HEK293 (cell line): ENCODE measurements at regions not wholly inside any gene's neighbourhood (a gene's known extent, or its start where the extent isn't known, plus 50 kb on each side); places are given as distances from the start of the nearest gene placed in this dataset.

Experiments
- CTCF ChIA-PET: fragments of 350-600 bp; formaldehyde crosslinking; extraction: SDS; loops from one replicate; lab custom pipeline; 2021; ENCODE audit warnings: antibody characterized with exemption; lab: Yijun Ruan, JAX
- POLR2A ChIA-PET: fragments of 300-600 bp; formaldehyde crosslinking; extraction: SDS; loops from one replicate; lab custom pipeline; 2020; ENCODE audit warnings: antibody characterized with exemption, inconsistent platforms; lab: Yijun Ruan, JAX
- H3K27ac ChIP-seq: fragments of 200-500 bp; sonication (Bioruptor generic); 2 replicates; pipeline ENCODE4 v1.5.1; 2014; ENCODE audit warnings: low read depth, low read length, control low read depth, inconsistent platforms; ENCODE audit errors: extremely low read depth
- H3K36me3 ChIP-seq, 2 experiments: fragments of 200-500 bp in 1 of 2; sonication (Bioruptor generic) in 1 of 2; 1 replicate in 1 of 2; 2 replicates in 1 of 2; pipeline ENCODE4 v1.5.1; 2014 to 2017; ENCODE audit warnings: inconsistent platforms in 2 of 2, low read length in 2 of 2; ENCODE audit not compliant: control insufficient read depth in 2 of 2, insufficient read depth in 1 of 2
- H3K4me1 ChIP-seq: fragments of 200-500 bp; sonication (Bioruptor generic); 2 replicates; pipeline ENCODE4 v1.5.1; 2014; ENCODE audit warnings: mild to moderate bottlenecking, low read length, inconsistent platforms; ENCODE audit not compliant: control insufficient read depth, insufficient read depth
- H3K4me3 ChIP-seq: 2 replicates; pipeline ENCODE4 v1.5.1; 2011; ENCODE audit warnings: low read depth, mild to moderate bottlenecking, control low read depth, low read length, moderate library complexity
- H3K9me3 ChIP-seq: fragments of 200-500 bp; sonication (Bioruptor generic); 2 replicates; pipeline ENCODE4 v1.5.1; 2014; ENCODE audit warnings: low read depth, low read length, inconsistent platforms; ENCODE audit not compliant: control insufficient read depth, insufficient read depth
- ATF2 ChIP-seq: fragments of 450-650 bp; formaldehyde crosslinking; IDR thresholded peaks from 2 replicates; pipeline ENCODE4 v1.5.1; 2016; ENCODE audit warnings: missing biosample characterization, missing genetic modification characterization, low read depth
- BCL11A ChIP-seq: fragments of 450-650 bp; formaldehyde crosslinking; IDR thresholded peaks from 2 replicates; pipeline ENCODE4 v1.5.1; 2016; ENCODE audit warnings: low read depth, missing biosample characterization, missing genetic modification characterization
- GLIS2 ChIP-seq: fragments of 450-650 bp; formaldehyde crosslinking; IDR thresholded peaks from 2 replicates; pipeline ENCODE4 v1.5.1; 2016; ENCODE audit warnings: missing biosample characterization, missing genetic modification characterization
- KLF16 ChIP-seq: fragments of 450-650 bp; formaldehyde crosslinking; IDR thresholded peaks from 2 replicates; pipeline ENCODE4 v1.5.1; 2017; ENCODE audit warnings: missing biosample characterization, missing genetic modification characterization
- PRDM1 ChIP-seq: fragments of 450-650 bp; formaldehyde crosslinking; IDR thresholded peaks from 2 replicates; pipeline ENCODE4; 2016; ENCODE audit warnings: missing biosample characterization, missing genetic modification characterization
- PRDM4 ChIP-seq: fragments of 450-650 bp; formaldehyde crosslinking; IDR thresholded peaks from 2 replicates; pipeline ENCODE4 v1.5.1; 2017; ENCODE audit warnings: missing biosample characterization, missing genetic modification characterization
- REPIN1 ChIP-seq: fragments of 450-650 bp; formaldehyde crosslinking; IDR thresholded peaks from 2 replicates; pipeline ENCODE4 v1.5.1; 2017; ENCODE audit warnings: missing biosample characterization, missing genetic modification characterization, low read depth
- SP3 ChIP-seq: fragments of 450-650 bp; formaldehyde crosslinking; IDR thresholded peaks from 2 replicates; pipeline ENCODE4 v1.5.1; 2016; ENCODE audit warnings: missing biosample characterization, missing genetic modification characterization
- YY2 ChIP-seq: fragments of 450-650 bp; formaldehyde crosslinking; IDR thresholded peaks from 2 replicates; pipeline ENCODE4 v1.5.1; 2016; ENCODE audit warnings: missing biosample characterization, missing genetic modification characterization
- ZBTB21 ChIP-seq: fragments of 450-650 bp; formaldehyde crosslinking; IDR thresholded peaks from 2 replicates; pipeline ENCODE4 v1.5.1; 2017; ENCODE audit warnings: missing biosample characterization, missing genetic modification characterization
- ZBTB49 ChIP-seq: fragments of 450-650 bp; formaldehyde crosslinking; IDR thresholded peaks from 2 replicates; pipeline ENCODE4 v1.5.1; 2016; ENCODE audit warnings: missing biosample characterization, missing genetic modification characterization, low read depth
- ZFHX2 ChIP-seq: fragments of 450-650 bp; formaldehyde crosslinking; conservative IDR thresholded peaks from 2 replicates; pipeline ENCODE4 v1.5.1; 2016; ENCODE audit warnings: missing biosample characterization, missing genetic modification characterization
- ZFP69B ChIP-seq: fragments of 450-650 bp; formaldehyde crosslinking; IDR thresholded peaks from 2 replicates; pipeline ENCODE4 v1.5.1; 2016; ENCODE audit warnings: missing biosample characterization, missing genetic modification characterization
- ZNF133 ChIP-seq: fragments of 450-650 bp; formaldehyde crosslinking; IDR thresholded peaks from 2 replicates; pipeline ENCODE4 v1.5.1; 2016; ENCODE audit warnings: missing biosample characterization, missing genetic modification characterization
- ZNF157 ChIP-seq: fragments of 450-650 bp; formaldehyde crosslinking; IDR thresholded peaks from 2 replicates; pipeline ENCODE4 v1.5.1; 2016; ENCODE audit warnings: missing biosample characterization, missing genetic modification characterization
- ZNF169 ChIP-seq: fragments of 450-650 bp; formaldehyde crosslinking; IDR thresholded peaks from 2 replicates; pipeline ENCODE4 v1.5.1; 2016; ENCODE audit warnings: missing biosample characterization, missing genetic modification characterization
- ZNF239 ChIP-seq: fragments of 450-650 bp; formaldehyde crosslinking; IDR thresholded peaks from 2 replicates; pipeline ENCODE4 v1.5.1; 2016; ENCODE audit warnings: missing biosample characterization, missing genetic modification characterization
- ZNF266 ChIP-seq: fragments of 450-650 bp; formaldehyde crosslinking; IDR thresholded peaks from 2 replicates; pipeline ENCODE4 v1.5.1; 2016; ENCODE audit warnings: missing biosample characterization, missing genetic modification characterization, low read depth
- ZNF274 ChIP-seq, 2 experiments: fragments of 200-500 bp in 1 of 2; fragments of 450-650 bp in 1 of 2; sonication (Bioruptor generic) in 1 of 2; formaldehyde crosslinking in 1 of 2; IDR thresholded peaks; 2 replicates each; pipeline versions ENCODE4 v1.5.1 to v1.6.1; 2014 to 2016; ENCODE audit warnings: borderline replicate concordance in 1 of 2, inconsistent platforms in 1 of 2, low read length in 1 of 2, missing biosample characterization in 1 of 2, missing genetic modification characterization in 1 of 2
- ZNF324 ChIP-seq: fragments of 450-650 bp; formaldehyde crosslinking; IDR thresholded peaks from 2 replicates; pipeline ENCODE4 v1.5.1; 2016; ENCODE audit warnings: missing biosample characterization, missing genetic modification characterization
- ZNF341 ChIP-seq: fragments of 450-650 bp; formaldehyde crosslinking; IDR thresholded peaks from 2 replicates; pipeline ENCODE4; 2016; ENCODE audit warnings: low read depth, missing biosample characterization, missing genetic modification characterization
- ZNF354C ChIP-seq: fragments of 450-650 bp; formaldehyde crosslinking; IDR thresholded peaks from 2 replicates; pipeline ENCODE4 v1.5.1; 2016; ENCODE audit warnings: missing biosample characterization, missing genetic modification characterization, low read depth, borderline replicate concordance
- ZNF391 ChIP-seq: fragments of 450-650 bp; formaldehyde crosslinking; IDR thresholded peaks from 2 replicates; pipeline ENCODE4 v1.5.1; 2016; ENCODE audit warnings: low read depth, missing biosample characterization, missing genetic modification characterization, borderline replicate concordance
- ZNF404 ChIP-seq: fragments of 450-650 bp; formaldehyde crosslinking; IDR thresholded peaks from 2 replicates; pipeline ENCODE4 v1.5.1; 2017; ENCODE audit warnings: missing biosample characterization, missing genetic modification characterization
- ZNF416 ChIP-seq: fragments of 450-650 bp; formaldehyde crosslinking; IDR thresholded peaks from 2 replicates; pipeline ENCODE4 v1.5.1; 2016; ENCODE audit warnings: missing biosample characterization, missing genetic modification characterization
- ZNF48 ChIP-seq: fragments of 450-650 bp; formaldehyde crosslinking; IDR thresholded peaks from 2 replicates; pipeline ENCODE4 v1.5.1; 2016; ENCODE audit warnings: missing biosample characterization, missing genetic modification characterization
- ZNF488 ChIP-seq: fragments of 450-650 bp; formaldehyde crosslinking; IDR thresholded peaks from 2 replicates; pipeline ENCODE4 v1.5.1; 2016; ENCODE audit warnings: missing biosample characterization, missing genetic modification characterization
- ZNF529 ChIP-seq: fragments of 450-650 bp; formaldehyde crosslinking; IDR thresholded peaks from 2 replicates; pipeline ENCODE4 v1.5.1; 2017; ENCODE audit warnings: missing genetic modification characterization, missing biosample characterization; ENCODE audit not compliant: insufficient replicate concordance
- ZNF549 ChIP-seq: fragments of 450-650 bp; IDR thresholded peaks from 2 replicates; pipeline ENCODE4 v1.5.1; 2018; ENCODE audit warnings: missing biosample characterization, missing genetic modification characterization, mild to moderate bottlenecking, inconsistent platforms, moderate library complexity
- ZNF626 ChIP-seq: fragments of 450-650 bp; sonication (Bioruptor Pico); formaldehyde crosslinking; IDR thresholded peaks from 2 replicates; pipeline ENCODE4 v1.5.1; 2018; ENCODE audit warnings: missing biosample characterization, missing genetic modification characterization, inconsistent platforms
- ZNF645 ChIP-seq: fragments of 450-650 bp; formaldehyde crosslinking; IDR thresholded peaks from 2 replicates; pipeline ENCODE4; 2016; ENCODE audit warnings: missing biosample characterization, missing genetic modification characterization
- ZSCAN16 ChIP-seq: fragments of 450-650 bp; formaldehyde crosslinking; IDR thresholded peaks from 2 replicates; pipeline ENCODE4 v1.5.1; 2016; ENCODE audit warnings: missing biosample characterization, missing genetic modification characterization
- ZSCAN30 ChIP-seq: fragments of 450-650 bp; IDR thresholded peaks from 2 replicates; pipeline ENCODE4 v1.5.1; 2018; ENCODE audit warnings: missing biosample characterization, mild to moderate bottlenecking, missing genetic modification characterization, moderate library complexity

GRCh38 chr10:121385136-121385535, 213.1 kb downstream of the FGFR2 start (continued):
- TF ChIP-seq ZBTB49 (no peak), ZBTB21 (no peak), PRDM4 (no peak), ZNF324 (tag by site-specific recombination) (no peak), SP3 (no peak), ZNF416 (tag by site-specific recombination) (no peak), ZFHX2 (tag by site-specific recombination) (no peak), ZNF169 (tag by site-specific recombination) (no peak), ZSCAN16 (tag by site-specific recombination) (no peak), BCL11A (tag by site-specific recombination) (no peak), ATF2 (tag by site-specific recombination) (no peak), ZNF133 (tag by site-specific recombination) (no peak), ZNF48 (no peak), ZNF529 (no peak)
- TF ChIP-seq, all 188 proteins: peak for 0

GRCh38 chr10:121392657-121393056, 205.6 kb downstream of the FGFR2 start:
- H3K27ac ChIP-seq: no peak overlapping the region
- no peaks in the 10 kb centered on the region for H3K4me1 ChIP-seq
- H3K9me3 ChIP-seq: no peaks in the 10 kb centered on the region
- ChIA-PET POLR2A (no interaction called here), CTCF (no interaction called here)
- TF ChIP-seq KLF16 (tag by site-specific recombination): no peak
- no peak for TF ChIP-seq ZNF239 (tag by site-specific recombination)
- TF ChIP-seq ZNF626: no peak
- TF ChIP-seq ZNF341 (tag by site-specific recombination): no peak
- no peak for TF ChIP-seq ZNF645 (tag by site-specific recombination)
- no peak for TF ChIP-seq ZNF549 (tag by site-specific recombination)
- TF ChIP-seq ZNF266: no peak
- TF ChIP-seq ZNF488 (tag by site-specific recombination): no peak
- no peak for TF ChIP-seq GLIS2 (tag by site-specific recombination)
- TF ChIP-seq ZSCAN30: no peak
- no peak for TF ChIP-seq ZFP69B (tag by site-specific recombination)
- TF ChIP-seq ZNF274 (IDR thresholded peaks at IDR 0.05; ENCODE audit: low read length): no peak
- no peak for TF ChIP-seq ZNF274 (tag by site-specific recombination; IDR thresholded peaks at IDR 0.05; ENCODE audit: borderline replicate concordance)
- TF ChIP-seq ZNF354C (tag by site-specific recombination): no peak
- no peak for TF ChIP-seq YY2 (tag by site-specific recombination)
- no peak for TF ChIP-seq ZNF391 (tag by site-specific recombination)
- TF ChIP-seq REPIN1: no peak
- TF ChIP-seq PRDM1 (tag by site-specific recombination): no peak
- TF ChIP-seq ZNF404 (tag by site-specific recombination): no peak
- TF ChIP-seq ZNF157 (tag by site-specific recombination): no peak
- H3K36me3 ChIP-seq: no peaks in the 10 kb centered on the region
- H3K4me3 ChIP-seq: no peak overlapping the region
